ENCODE measurements at regions not wholly inside any gene's neighbourhood (a gene's known extent, or its start where the extent isn't known, plus 50 kb on each side); places are given as distances from the start of the nearest gene placed in this dataset.

- in situ Hi-C loops (cut with MboI; ENCODE audit: low pct_ligation_motif_present in 1 of 4, low pct_unique_long_range_greater_than_20kb in 1 of 4, low sequenced_read_pairs in 3 of 4) = no loop called here
- intact Hi-C loops (cut with DNase I; ENCODE audit: low total_unique reads) = no loop called here
Measured at GRCh38 chrX:14220386-14220944, 190.8 kb upstream of the GEMIN8 start.

GRCh38 chrX:14209034-14209433 is 179.3 kb upstream of the GEMIN8 start:
- H3K9me3 ChIP-seq = no peaks in the 10 kb centered on the region
- H3K4me1 ChIP-seq = no peaks in the 10 kb centered on the region
- TF ChIP-seq POLR2A (IDR thresholded peaks at IDR 0.05) (no peak), POLR2AphosphoS5 (IDR thresholded peaks at IDR 0.05) (no peak)
- in situ Hi-C loops (cut with MboI; ENCODE audit: low pct_ligation_motif_present in 1 of 4, low pct_unique_long_range_greater_than_20kb in 1 of 4, low sequenced_read_pairs in 3 of 4) = no loop called here
- intact Hi-C loops (cut with DNase I; ENCODE audit: low total_unique reads) = no loop called here
- 13 to 36% methylated on average over 3 of the region's 3 CpGs for WGBS, 2 donors (ENCODE audit: low coverage in 1 of 2)
- no peak overlapping the region for H3K27ac ChIP-seq
- no peak for DNase-seq
- H3K36me3 ChIP-seq = no peaks in the 10 kb centered on the region
- no peaks in the 10 kb centered on the region for H3K27me3 ChIP-seq
- no peak overlapping the region for H3K4me3 ChIP-seq

More at GRCh38 chrX:14220386-14220944, 190.8 kb upstream of the GEMIN8 start:
- DNase-seq = no peak
- no peak for TF ChIP-seq POLR2A (IDR thresholded peaks at IDR 0.05)
- no peak for TF ChIP-seq EP300 (IDR thresholded peaks at IDR 0.05; ENCODE audit: low read depth)
- TF ChIP-seq POLR2AphosphoS5 (IDR thresholded peaks at IDR 0.05) = no peak
- TF ChIP-seq CTCF (IDR thresholded peaks at IDR 0.05) = no peak
- H3K4me3 ChIP-seq = no peak overlapping the region
- no peaks in the 10 kb centered on the region for H3K9me3 ChIP-seq
- no peaks in the 10 kb centered on the region for H3K4me1 ChIP-seq
- WGBS, 2 donors (ENCODE audit: low coverage in 1 of 2) = 77 to 85% methylated on average over 2 to 4 of the region's 4 CpGs
- H3K27me3 ChIP-seq = no peaks in the 10 kb centered on the region
- no peak overlapping the region for H3K27ac ChIP-seq
- no peaks in the 10 kb centered on the region for H3K36me3 ChIP-seq

GRCh38 chrX:14194711-14195110 is 165.0 kb upstream of the GEMIN8 start:
- TF ChIP-seq POLR2AphosphoS5 (IDR thresholded peaks at IDR 0.05) = no peak
- TF ChIP-seq CTCF (IDR thresholded peaks at IDR 0.05) = no peak
- no peak for TF ChIP-seq EP300 (IDR thresholded peaks at IDR 0.05; ENCODE audit: low read depth)
- TF ChIP-seq POLR2A (IDR thresholded peaks at IDR 0.05) = no peak
- DNase-seq = no peak
- H3K4me3 ChIP-seq = no peak overlapping the region
- no peaks in the 10 kb centered on the region for H3K4me1 ChIP-seq
- intact Hi-C loops (cut with DNase I; ENCODE audit: low total_unique reads) (no loop called here), in situ Hi-C loops (cut with MboI; ENCODE audit: low pct_ligation_motif_present in 1 of 4, low pct_unique_long_range_greater_than_20kb in 1 of 4, low sequenced_read_pairs in 3 of 4) (no loop called here)
- H3K27me3 ChIP-seq = no peaks in the 10 kb centered on the region
- no peaks in the 10 kb centered on the region for H3K9me3 ChIP-seq
- no peak overlapping the region for H3K27ac ChIP-seq
- WGBS, 2 donors (ENCODE audit: low coverage in 1 of 2) = 96% methylated on average over 1 of the region's 1 CpG; no CpG with 5 or more reads in 1 of the 2 donors
- no peaks in the 10 kb centered on the region for H3K36me3 ChIP-seq

- H3K4me3 ChIP-seq = no peak overlapping the region
- no peak for TF ChIP-seq CTCF (IDR thresholded peaks at IDR 0.05)
- no peak for TF ChIP-seq EP300 (IDR thresholded peaks at IDR 0.05; ENCODE audit: low read depth)
- no peak for TF ChIP-seq POLR2AphosphoS5 (IDR thresholded peaks at IDR 0.05)
- TF ChIP-seq POLR2A (IDR thresholded peaks at IDR 0.05) = no peak
- in situ Hi-C loops (cut with MboI; ENCODE audit: low pct_ligation_motif_present in 1 of 4, low pct_unique_long_range_greater_than_20kb in 1 of 4, low sequenced_read_pairs in 3 of 4) (no loop called here), intact Hi-C loops (cut with DNase I; ENCODE audit: low total_unique reads) (no loop called here)
- 95% methylated on average over 1 of the region's 1 CpG; no CpG with 5 or more reads in 1 of the 2 donors for WGBS, 2 donors (ENCODE audit: low coverage in 1 of 2)
- no peaks in the 10 kb centered on the region for H3K4me1 ChIP-seq
- no peaks in the 10 kb centered on the region for H3K27me3 ChIP-seq
- H3K36me3 ChIP-seq = no peaks in the 10 kb centered on the region
- DNase-seq = no peak
- H3K9me3 ChIP-seq = no peaks in the 10 kb centered on the region
- no peak overlapping the region for H3K27ac ChIP-seq
Measured at GRCh38 chrX:14193547-14193946, 163.9 kb upstream of the GEMIN8 start.

- intact Hi-C loops (cut with DNase I; ENCODE audit: low total_unique reads) (no loop called here), in situ Hi-C loops (cut with MboI; ENCODE audit: low pct_ligation_motif_present in 1 of 4, low pct_unique_long_range_greater_than_20kb in 1 of 4, low sequenced_read_pairs in 3 of 4) (no loop called here)
- H3K4me3 ChIP-seq = no peak overlapping the region
- WGBS, 2 donors (ENCODE audit: low coverage in 1 of 2) = 82% methylated on average over 1 of the region's 1 CpG; no CpG with 5 or more reads in 1 of the 2 donors
- no peaks in the 10 kb centered on the region for H3K9me3 ChIP-seq
- no peak for DNase-seq
- no peaks in the 10 kb centered on the region for H3K27me3 ChIP-seq
- no peaks in the 10 kb centered on the region for H3K36me3 ChIP-seq
- TF ChIP-seq CTCF (IDR thresholded peaks at IDR 0.05) (no peak), POLR2AphosphoS5 (IDR thresholded peaks at IDR 0.05) (no peak), POLR2A (IDR thresholded peaks at IDR 0.05) (no peak), EP300 (IDR thresholded peaks at IDR 0.05; ENCODE audit: low read depth) (no peak)
- no peak overlapping the region for H3K27ac ChIP-seq
- H3K4me1 ChIP-seq = no peaks in the 10 kb centered on the region
Measured at GRCh38 chrX:14173873-14174272, 144.2 kb upstream of the GEMIN8 start.

Measured in transverse colon (tissue), 4 donors.